GM18868 (cell line): ENCODE measurements at regions not wholly inside any gene's neighbourhood (a gene's known extent, or its start where the extent isn't known, plus 50 kb on each side); places are given as distances from the start of the nearest gene placed in this dataset.

Source experiments
- ATAC-seq: cut with Tn5 transposase; IDR thresholded peaks from one replicate; pipeline ENCODE4 v1.9.1; 2021; ENCODE audit warnings: mild to moderate bottlenecking, moderate library complexity; ENCODE audit not compliant: unreplicated experiment

GRCh38 chr11:43545610-43546009, 134.9 kb upstream of the HSD17B12 start:
- no peak for ATAC-seq

GRCh38 chr11:43546561-43547429, 133.7 kb upstream of the HSD17B12 start:
- ATAC-seq = no peak

DNA sequence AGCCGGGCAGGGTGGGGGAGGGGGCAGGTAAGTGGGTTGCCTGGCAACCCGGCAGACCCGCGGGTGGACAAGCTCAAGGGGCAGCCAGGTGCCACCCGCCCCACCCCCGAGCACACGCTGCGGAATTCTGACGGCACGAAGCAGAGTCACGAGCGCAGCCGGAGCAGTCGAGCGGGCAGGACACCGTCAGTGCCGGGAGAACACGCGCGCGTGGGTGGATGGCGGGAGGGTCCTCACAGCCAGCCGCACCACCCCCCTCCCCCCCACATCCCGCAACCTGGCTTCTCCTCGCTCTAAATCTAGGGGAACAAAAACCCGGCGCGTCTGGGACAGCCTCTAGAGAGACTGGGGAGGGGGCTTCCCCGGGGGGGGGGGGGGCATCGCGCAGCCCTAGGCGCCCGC, 133.1 kb upstream of the HSD17B12 start:
- ATAC-seq = no peak

DNA sequence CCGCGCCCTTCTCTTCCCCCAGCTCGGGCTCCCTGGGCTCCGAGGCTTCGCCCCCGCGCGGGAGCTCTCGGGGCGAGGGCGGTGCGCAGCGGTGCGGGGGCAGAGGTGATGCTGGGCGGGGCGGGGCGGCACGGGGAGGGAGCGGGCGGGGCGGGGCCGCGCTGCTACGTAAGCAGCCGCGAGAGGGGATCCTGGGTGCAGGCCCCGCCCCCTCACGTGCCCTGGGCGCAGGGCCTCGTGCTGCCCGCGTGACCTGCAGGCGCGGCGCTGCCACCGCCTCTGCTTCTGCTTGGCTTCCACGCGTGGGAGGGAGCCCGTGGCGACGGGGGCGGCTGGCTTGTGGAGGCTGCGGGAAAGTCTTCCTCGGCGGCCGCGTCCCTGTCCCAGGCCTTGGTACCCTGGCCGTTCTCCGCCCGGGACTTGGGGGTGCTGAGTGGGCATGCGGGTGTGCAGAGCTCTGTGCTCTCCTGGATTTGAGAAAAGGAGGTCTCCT, 132.6 kb upstream of the HSD17B12 start:
- no peak for ATAC-seq

GRCh38 chr11:43548916-43549315, 131.6 kb upstream of the HSD17B12 start:
- ATAC-seq = no peak

- no peak for ATAC-seq
Measured at GRCh38 chr11:43549624-43550023, 130.9 kb upstream of the HSD17B12 start.

DNA sequence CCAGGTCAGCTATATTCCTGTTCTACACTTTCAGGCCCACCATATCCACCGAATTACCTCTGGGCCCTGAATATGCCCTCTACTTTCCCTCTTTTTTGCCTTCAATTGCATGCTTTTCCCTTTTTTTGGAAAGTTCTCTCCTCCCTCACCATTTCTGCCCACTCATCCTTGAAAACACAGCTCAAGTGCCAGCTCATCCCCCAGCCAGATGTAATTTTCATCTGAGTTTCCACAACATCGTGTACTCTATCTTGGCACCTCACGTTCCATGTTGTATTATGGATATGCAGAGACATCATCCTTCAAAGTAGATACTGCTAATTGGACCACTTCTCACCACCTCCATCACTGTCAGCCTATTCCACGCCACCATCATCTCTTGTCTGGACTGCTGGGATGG, 129.8 kb upstream of the HSD17B12 start:
- ATAC-seq = no peak

DNA sequence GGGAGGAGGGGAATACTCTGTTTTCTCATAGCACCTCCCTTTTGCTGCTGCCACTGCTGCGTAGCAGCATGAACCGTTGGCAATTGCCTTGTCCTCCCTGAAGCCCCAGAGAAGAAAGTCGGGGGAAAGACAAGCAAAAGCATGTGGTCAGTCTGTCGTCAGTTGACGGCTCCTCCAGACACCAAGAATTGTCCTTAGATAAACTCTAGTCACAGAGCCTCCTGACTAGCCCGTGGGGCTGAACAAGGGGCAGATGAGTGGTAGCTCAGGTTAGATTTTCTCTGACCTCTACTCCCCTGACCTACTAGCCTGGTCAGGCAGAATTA, 126.4 kb upstream of the HSD17B12 start:
- ATAC-seq = no peak

DNA sequence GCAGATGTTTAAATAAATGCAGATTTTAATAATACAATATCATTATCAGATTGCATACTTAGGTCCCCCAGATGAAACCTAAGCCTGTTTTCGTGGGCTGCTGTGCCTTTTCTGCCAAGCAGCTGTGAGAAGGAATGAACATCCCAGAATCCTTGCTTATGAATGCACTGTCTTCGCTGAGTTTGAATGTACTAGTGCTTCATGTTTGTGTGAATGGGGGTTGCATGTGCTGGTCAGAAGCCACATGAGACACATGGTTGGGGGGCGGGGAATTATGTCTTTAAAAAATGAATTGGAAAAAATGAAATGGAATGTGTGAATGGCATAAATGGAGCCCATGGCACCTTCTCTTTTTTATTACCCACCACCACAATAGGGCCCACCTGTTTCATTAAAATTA, 125.4 kb upstream of the HSD17B12 start:
- no peak for ATAC-seq

DNA sequence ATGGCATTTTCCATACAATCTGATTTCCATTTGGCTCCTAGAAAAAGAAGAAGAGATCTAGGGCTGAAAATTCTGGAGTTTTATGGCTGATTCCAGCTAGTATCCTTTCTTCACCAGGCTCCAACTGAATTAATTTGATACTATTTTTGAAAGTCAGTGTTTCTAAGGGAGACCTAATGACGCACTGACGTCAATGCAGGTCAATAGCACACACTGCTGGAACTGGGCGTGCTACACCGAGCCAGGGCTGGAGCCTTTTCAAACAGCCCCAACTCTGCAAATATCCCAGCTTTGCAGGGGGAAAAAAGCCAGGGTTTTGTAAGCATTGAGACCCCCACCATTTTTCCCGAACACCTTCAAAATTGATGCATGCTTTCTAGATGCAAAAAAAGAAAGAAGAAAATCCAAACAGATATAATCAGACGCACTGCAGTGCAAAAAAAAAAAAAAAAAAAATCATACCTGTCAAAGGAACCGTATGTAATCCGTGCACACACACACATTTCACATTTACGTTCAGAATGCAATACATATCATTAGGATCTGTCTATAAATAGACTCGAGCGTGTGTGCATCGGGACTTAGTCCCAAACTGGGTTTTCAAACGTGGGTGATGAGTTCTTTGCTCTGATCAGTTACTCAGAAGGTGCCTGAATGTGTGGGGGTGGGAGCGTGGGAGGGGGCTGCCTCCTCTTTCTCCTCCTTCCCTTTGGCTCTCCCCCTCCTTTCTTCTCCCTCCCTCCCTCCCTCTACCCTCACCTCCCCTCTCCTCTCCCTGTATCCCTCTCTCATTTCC, 124.5 kb upstream of the HSD17B12 start:
- ATAC-seq = no peak

GRCh38 chr11:43556612-43557375, 123.7 kb upstream of the HSD17B12 start:
- no peak for ATAC-seq

- ATAC-seq = no peak
Measured at GRCh38 chr11:43557553-43558110, 122.9 kb upstream of the HSD17B12 start.

DNA sequence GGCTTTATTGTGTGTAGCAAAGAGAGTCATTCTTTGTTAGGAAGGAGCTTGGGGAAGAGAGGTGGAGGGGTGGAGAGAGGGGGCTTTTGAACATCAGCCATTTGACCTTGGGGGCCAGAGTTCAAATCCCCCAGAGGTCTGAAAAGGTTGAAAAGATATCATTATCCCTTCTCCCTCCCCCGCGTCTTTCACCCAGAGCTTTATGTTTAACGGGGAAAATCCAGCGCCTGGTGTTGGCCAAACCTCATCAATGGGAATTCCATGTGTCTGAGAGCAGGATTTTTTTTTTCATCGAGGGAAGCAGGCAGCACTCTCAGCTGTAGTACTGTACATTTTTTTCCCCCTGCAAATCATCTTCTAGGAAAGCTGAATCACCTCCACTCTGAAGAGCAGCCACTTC, 122.4 kb upstream of the HSD17B12 start:
- no peak for ATAC-seq

- no peak for ATAC-seq
Measured at GRCh38 chr11:43558556-43559127, 121.9 kb upstream of the HSD17B12 start.

DNA sequence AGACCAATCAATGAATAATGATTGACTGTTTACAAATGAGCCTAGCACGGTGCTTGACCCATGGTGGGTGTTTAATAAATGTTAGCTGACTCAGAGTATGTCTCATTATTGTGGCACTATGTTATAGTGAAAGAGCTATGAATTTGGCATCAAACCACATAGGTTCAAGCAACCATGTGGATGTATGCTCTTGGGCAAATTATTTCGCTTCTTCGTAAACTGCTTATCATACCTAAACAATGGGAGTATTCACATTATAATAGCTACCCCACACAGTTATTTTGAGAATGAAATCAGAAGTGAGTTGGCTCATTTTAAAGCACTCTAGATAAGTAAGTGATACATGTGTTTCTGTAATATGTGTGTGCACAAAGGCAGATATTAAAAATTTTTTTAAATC, 118.7 kb upstream of the HSD17B12 start:
- no peak for ATAC-seq

GRCh38 chr11:43567396-43567975, 113.1 kb upstream of the HSD17B12 start:
- ATAC-seq = peak; percentile 87

DNA sequence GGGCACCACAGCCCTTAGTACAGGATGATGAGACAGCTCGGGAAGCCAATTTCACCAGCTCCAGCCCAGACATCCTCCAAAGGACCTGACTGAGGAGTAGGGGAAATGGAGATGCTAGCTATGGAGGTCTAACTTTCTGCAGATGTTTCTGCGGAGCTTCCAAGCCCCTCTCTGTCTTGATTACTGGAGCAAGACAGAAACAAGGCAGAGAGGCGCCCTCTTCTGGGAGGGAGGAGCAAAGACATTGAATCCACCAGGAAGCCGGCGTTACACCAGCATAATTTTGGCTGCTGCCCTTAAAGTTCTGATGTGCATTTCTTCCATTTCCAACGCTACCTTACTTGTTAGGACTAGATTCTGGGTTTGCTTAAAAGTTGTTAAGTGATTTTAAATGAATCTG, 107.3 kb upstream of the HSD17B12 start:
- ATAC-seq = no peak

DNA sequence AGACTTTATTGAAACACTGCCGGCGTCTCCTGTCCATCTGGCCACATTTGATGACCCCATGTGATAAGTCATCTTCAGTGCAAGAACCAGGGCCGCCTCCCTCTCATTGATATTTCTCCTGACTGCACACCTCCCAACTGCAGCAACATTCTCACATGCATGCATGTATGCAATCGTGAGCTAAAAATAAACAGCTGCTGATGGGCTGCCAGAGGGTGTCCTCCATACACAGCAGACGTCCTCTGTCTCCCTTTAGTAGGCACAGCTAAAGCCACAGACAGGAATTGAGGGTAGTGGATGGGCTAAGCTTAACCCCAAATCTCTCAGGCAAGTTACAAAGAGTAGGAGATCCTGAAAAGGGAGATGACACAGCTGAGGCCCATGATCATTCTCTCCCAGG, 106.7 kb upstream of the HSD17B12 start:
- no peak for ATAC-seq

DNA sequence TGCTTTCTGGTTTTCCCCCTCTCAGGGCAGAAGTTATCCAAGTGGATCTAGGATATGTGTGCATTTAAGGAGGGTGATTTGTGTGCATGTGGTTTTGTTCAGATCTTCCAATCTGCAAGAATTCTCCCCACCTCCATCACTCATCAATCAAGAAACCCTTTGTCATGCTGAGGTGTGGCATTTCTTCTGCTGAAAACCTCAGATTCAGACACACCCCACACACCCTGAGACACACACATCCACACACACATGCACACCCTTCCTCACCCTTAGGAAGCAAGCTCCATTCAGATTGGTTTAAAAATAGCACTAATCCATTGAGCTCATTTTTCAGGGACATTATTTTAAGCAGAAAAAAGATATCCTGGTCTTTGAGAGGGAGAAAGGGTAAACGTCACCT, 106.1 kb upstream of the HSD17B12 start:
- ATAC-seq = no peak
